Lower leg skin (tissue), 3 donors: ENCODE measurements at regions not wholly inside any gene's neighbourhood (a gene's known extent, or its start where the extent isn't known, plus 50 kb on each side); places are given as distances from the start of the nearest gene placed in this dataset.

ENCODE experiments used
- CTCF ChIP-seq, 3 donors: fragments of 450-650 bp; IDR thresholded peaks; one replicate each; pipeline ENCODE4 v1.5.1; 2016; ENCODE audit warnings: antibody characterized with exemption in 3 of 3, mild to moderate bottlenecking in 3 of 3, moderate library complexity in 2 of 3
- POLR2A ChIP-seq, 2 donors: fragments of 450-650 bp; IDR thresholded peaks; one replicate each; pipeline ENCODE4 v1.6.1; 2016 to 2017; ENCODE audit warnings: antibody characterized with exemption in 2 of 2, mild to moderate bottlenecking in 1 of 2, moderate library complexity in 1 of 2

DNA sequence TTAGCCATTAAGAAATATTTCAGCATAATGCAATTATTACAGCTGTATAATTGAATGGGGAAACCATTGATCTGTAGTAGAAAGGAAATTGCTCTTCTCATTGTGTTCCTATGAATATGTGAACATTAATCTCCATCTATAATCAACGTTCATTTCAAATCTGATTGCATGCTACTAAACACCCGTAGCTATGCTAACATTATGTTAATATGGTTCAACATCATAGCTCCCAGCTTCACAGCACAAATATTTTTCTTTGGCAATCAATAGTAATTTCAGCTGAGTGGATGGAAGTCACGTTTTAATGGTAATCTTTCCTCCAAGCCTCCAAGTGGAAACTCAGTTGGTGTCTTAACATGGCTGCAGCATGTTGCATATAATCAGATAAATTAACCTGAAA lies 454.4 kb downstream of the MAFB start:
- no peak for TF ChIP-seq CTCF (IDR thresholded peaks at IDR 0.05)
- no peak for TF ChIP-seq POLR2A (IDR thresholded peaks at IDR 0.05)
